HCT116 (cell line): ENCODE measurements at regions not wholly inside any gene's neighbourhood (a gene's known extent, or its start where the extent isn't known, plus 50 kb on each side); places are given as distances from the start of the nearest gene placed in this dataset.

Experiments used
- ATAC-seq: fragments of 200-7000 bp; cut with Tn5 transposase; 2 replicates; pipeline ENCODE4 v1.9.1; 2020; ENCODE audit warnings: mild to moderate bottlenecking, moderate library complexity
- BruUV-seq: library from RNA; stranded (reverse); fragments of 400-500 nt; replicated peaks from 2 replicates; lab custom pipeline; 2021; lab: Mats Ljungman, UMichigan
- CTCF ChIA-PET: fragments of 300-600 bp; sonication (Branson Sonifier 250); formaldehyde crosslinking; loops from one replicate; lab custom pipeline; 2021; ENCODE audit warnings: antibody characterized with exemption; lab: Charles Lee
- POLR2A ChIA-PET: fragments of 300-600, 350-600 bp; sonication (Branson Sonifier 250); formaldehyde crosslinking; loops from one replicate; lab custom pipeline; 2021; ENCODE audit warnings: antibody characterized with exemption; lab: Charles Lee
- RAD21 ChIA-PET, 2 experiments: fragments of 300-600 bp; sonication (Branson Sonifier 250); formaldehyde crosslinking; loops; one replicate each; lab custom pipeline; 2023; ENCODE audit warnings: low total read pairs in 2 of 2; ENCODE audit not compliant: uncharacterized antibody in 2 of 2, unreplicated experiment in 2 of 2, low non-redundant PET in 1 of 2; lab: Charles Lee
- DNase-seq: peaks from one replicate; pipeline ENCODE4 v3.0.0-alpha.2; 2010; ENCODE audit warnings: low read depth, low spot score
- H2AFZ ChIP-seq: fragments of 200-600 bp; shearing (Covaris generic), sonication (generic); 2 replicates; pipeline ENCODE4 v1.6.1; 2017; ENCODE audit warnings: low read depth, mixed run types, mixed read lengths, antibody characterized with exemption, low read length; ENCODE audit not compliant: poor library complexity, severe bottlenecking
- H3K27ac ChIP-seq: 2 replicates; pipeline ENCODE4 v1.5.1; 2012; ENCODE audit warnings: low read depth, low read length
- H3K27me3 ChIP-seq: fragments of 200-600 bp; sonication (generic); 2 replicates; pipeline ENCODE4 v1.6.1; 2016; ENCODE audit warnings: mixed run types, low read length, mixed read lengths; ENCODE audit not compliant: insufficient read depth
- H3K36me3 ChIP-seq, 2 experiments: fragments of 200-500 bp in 1 of 2; fragments of 200-600 bp in 1 of 2; sonication (Bioruptor generic) in 1 of 2; sonication (generic) in 1 of 2; 2 replicates each; pipeline versions ENCODE4 v1.5.1 to v1.6.1; 2014 to 2016; ENCODE audit warnings: low read length in 2 of 2, inconsistent platforms in 1 of 2, mixed read lengths in 1 of 2, mixed run types in 1 of 2; ENCODE audit not compliant: insufficient read depth in 2 of 2, control insufficient read depth in 1 of 2
- H3K4me1 ChIP-seq, 2 experiments: fragments of 200-600 bp in 1 of 2; sonication (generic) in 1 of 2; 2 replicates each; pipeline versions ENCODE4 v1.5.1 to v1.6.1; 2012 to 2017; ENCODE audit warnings: low read length in 2 of 2, inconsistent platforms in 1 of 2, mild to moderate bottlenecking in 1 of 2, mixed read lengths in 1 of 2, mixed run types in 1 of 2, moderate library complexity in 1 of 2; ENCODE audit not compliant: insufficient read depth in 2 of 2, control insufficient read depth in 1 of 2
- H3K4me2 ChIP-seq: fragments of 200-600 bp; sonication (generic); 2 replicates; pipeline ENCODE4 v1.6.1; 2017; ENCODE audit warnings: mixed run types, low read length, mixed read lengths
- H3K4me3 ChIP-seq, 2 experiments: fragments of 200-600 bp in 1 of 2; sonication (generic) in 1 of 2; replicated peaks in 1 of 2; 2 replicates each; pipeline ENCODE4 v1.5.1; 2011 to 2016; ENCODE audit warnings: low read length in 2 of 2, control low read depth in 1 of 2, low read depth in 1 of 2, mild to moderate bottlenecking in 1 of 2, mixed read lengths in 1 of 2, mixed run types in 1 of 2
- H3K79me2 ChIP-seq: fragments of 200-600 bp; sonication (generic); 2 replicates; pipeline ENCODE4 v1.6.1; 2017; ENCODE audit warnings: mild to moderate bottlenecking, mixed run types, low read length, moderate library complexity, mixed read lengths; ENCODE audit not compliant: insufficient read depth
- H3K9ac ChIP-seq: fragments of 200-600 bp; sonication (generic); 2 replicates; pipeline ENCODE4 v1.6.1; 2016; ENCODE audit warnings: low read length, mixed read lengths
- H3K9me2 ChIP-seq: fragments of 200-600 bp; sonication (generic), shearing (Covaris generic); 2 replicates; pipeline ENCODE4 v1.6.1; 2017; ENCODE audit warnings: mixed run types, mild to moderate bottlenecking, moderate library complexity; ENCODE audit not compliant: insufficient read depth
- H3K9me3 ChIP-seq, 2 experiments: fragments of 200-500 bp in 1 of 2; fragments of 200-600 bp in 1 of 2; sonication (Bioruptor generic) in 1 of 2; sonication (generic) in 1 of 2; 2 replicates each; pipeline ENCODE4 v1.6.1; 2014 to 2017; ENCODE audit warnings: low read length in 2 of 2, mixed read lengths in 2 of 2, inconsistent platforms in 1 of 2, low read depth in 1 of 2, mild to moderate bottlenecking in 1 of 2, mixed run types in 1 of 2, moderate library complexity in 1 of 2; ENCODE audit not compliant: control insufficient read depth in 1 of 2, insufficient read depth in 1 of 2
- H4K20me1 ChIP-seq: fragments of 200-600 bp; sonication (generic), shearing (Covaris generic); 2 replicates; pipeline ENCODE4 v1.6.1; 2017; ENCODE audit warnings: mixed run types, mild to moderate bottlenecking, moderate library complexity; ENCODE audit not compliant: insufficient read depth
- CEBPB ChIP-seq: IDR thresholded peaks from 2 replicates; pipeline ENCODE4 v1.6.1; 2012; ENCODE audit warnings: low read depth
- EGR1 ChIP-seq: IDR thresholded peaks from 2 replicates; pipeline ENCODE4 v1.6.1; 2012; ENCODE audit warnings: low read depth
- EZH2phosphoT487 ChIP-seq: fragments of 200-600 bp; IDR thresholded peaks from 2 replicates; pipeline ENCODE4 v1.6.1; 2018; ENCODE audit warnings: antibody characterized with exemption, borderline replicate concordance
- POLR2A ChIP-seq: IDR thresholded peaks from 2 replicates; pipeline ENCODE4 v1.7.0; 2011; ENCODE audit warnings: borderline replicate concordance; ENCODE audit not compliant: insufficient read depth, insufficient read length; ENCODE audit errors: extremely low read depth
- POLR2AphosphoS5 ChIP-seq: IDR thresholded peaks from 2 replicates; pipeline ENCODE4 v1.6.1; 2011; ENCODE audit warnings: mild to moderate bottlenecking, low read depth, low read length, moderate library complexity
- SP1 ChIP-seq: IDR thresholded peaks from 2 replicates; pipeline ENCODE4 v1.6.1; 2012; ENCODE audit warnings: low read depth
- SRF ChIP-seq: IDR thresholded peaks from 2 replicates; pipeline ENCODE4 v1.6.1; 2012; ENCODE audit warnings: low read depth
- TCF7L2 ChIP-seq: IDR thresholded peaks from 2 replicates; pipeline ENCODE4 v1.7.0; 2011; ENCODE audit warnings: borderline replicate concordance, inconsistent platforms; ENCODE audit not compliant: insufficient read depth, insufficient read length; ENCODE audit errors: extremely low read depth
- ZBTB33 ChIP-seq: IDR thresholded peaks from 2 replicates; pipeline ENCODE4 v1.6.1; 2011; ENCODE audit warnings: mild to moderate bottlenecking, low read length, moderate library complexity; ENCODE audit not compliant: insufficient replicate concordance; ENCODE audit errors: extremely low read depth
- intact Hi-C: fragments of 100-400 bp; cut with micrococcal nuclease; formaldehyde crosslinking; loops from 2 replicates; pipeline ENCODE4 v1.10.0; 2022
- TF ChIP-seq, protein P1 (sequence below): IDR thresholded peaks from 2 replicates; pipeline ENCODE4 v1.6.1; 2012

- no peak for TF ChIP-seq CEBPB
- TF ChIP-seq SP1: no peak
- TF ChIP-seq, protein P1, sequence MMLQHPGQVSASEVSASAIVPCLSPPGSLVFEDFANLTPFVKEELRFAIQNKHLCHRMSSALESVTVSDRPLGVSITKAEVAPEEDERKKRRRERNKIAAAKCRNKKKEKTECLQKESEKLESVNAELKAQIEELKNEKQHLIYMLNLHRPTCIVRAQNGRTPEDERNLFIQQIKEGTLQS: no peak
- no peak for TF ChIP-seq SRF
- no peak for TF ChIP-seq ZBTB33
- no peak for TF ChIP-seq EZH2phosphoT487
- TF ChIP-seq EGR1: no peak
- no peak for TF ChIP-seq POLR2A
- TF ChIP-seq TCF7L2: no peak
- TF ChIP-seq POLR2AphosphoS5: no peak
- no TSS peak for BruUV-seq
- Histone ChIP-seq H3K4me2 (no peak overlapping the region), H3K4me1 (peaks cover 0 to 3% of the 10 kb centered on the region in 2 experiments; a peak in 2 of 4 replicates), H3K27me3 (no peaks in the 10 kb centered on the region), H3K9me3 (no peaks in the 10 kb centered on the region), H3K36me3 (no peaks in the 10 kb centered on the region), H2AFZ (no peak overlapping the region), H3K9ac (no peak overlapping the region), H3K79me2 (no peaks in the 10 kb centered on the region), H3K9me2 (0 out of 2 replicates have a peak, but pooled peaks cover 4% of the 10 kb centered on the region), H3K27ac (no peak overlapping the region), H3K4me3 (no peak overlapping the region), H4K20me1 (no peaks in the 10 kb centered on the region)
- ChIA-PET POLR2A (no interaction called here), RAD21 (no interaction called here), CTCF (no interaction called here)
- no peak for ATAC-seq
- DNase-seq: no peak
- intact Hi-C loops: no loop called here
Observed at GRCh38 chr1:112772781-112773180, 57.6 kb upstream of the PPM1J start.
